H1 (cell line): ENCODE measurements at regions not wholly inside any gene's neighbourhood (a gene's known extent, or its start where the extent isn't known, plus 50 kb on each side); places are given as distances from the start of the nearest gene placed in this dataset.

Experiments
- MAFK ChIP-seq: IDR thresholded peaks from 2 replicates; pipeline ENCODE4 v1.6.1; 2012; ENCODE audit warnings: low read depth, mild to moderate bottlenecking, improper control_type of control experiment, low read length
- RXRA ChIP-seq: IDR thresholded peaks from 2 replicates; pipeline ENCODE4 v1.6.1; 2011; ENCODE audit warnings: low read depth, mild to moderate bottlenecking, low read length, moderate library complexity; ENCODE audit not compliant: insufficient read depth
- SIN3A ChIP-seq, 2 experiments: IDR thresholded peaks in 1 of 2; conservative IDR thresholded peaks in 1 of 2; 2 replicates each; pipeline ENCODE4 v1.6.1; 2011 to 2012; ENCODE audit warnings: low read length in 2 of 2, improper control_type of control experiment in 1 of 2, low read depth in 1 of 2, mild to moderate bottlenecking in 1 of 2
- SP1 ChIP-seq: IDR thresholded peaks from 2 replicates; pipeline ENCODE4 v1.6.1; 2011; ENCODE audit warnings: low read depth, low read length

DNA sequence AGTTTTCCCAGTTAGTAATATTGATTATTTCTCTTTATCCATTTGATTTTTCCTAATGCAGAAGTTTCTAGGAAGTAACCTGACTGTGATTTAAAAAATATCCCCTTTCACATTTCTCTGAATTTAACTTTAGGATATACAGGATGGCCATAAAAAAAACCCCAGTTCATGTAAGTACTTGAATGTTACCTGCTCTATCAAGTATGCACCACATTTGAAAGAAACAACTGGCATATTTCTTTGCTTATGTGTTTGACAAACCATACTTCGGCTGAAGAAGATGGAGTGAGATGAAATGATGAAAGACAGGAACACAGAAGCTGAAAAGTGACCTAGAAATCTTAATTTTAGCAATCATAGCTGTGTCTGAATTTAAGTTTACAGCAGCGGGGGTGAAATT lies 374.0 kb upstream of the NOX3 start:
- TF ChIP-seq RXRA (no peak), MAFK (no peak), SIN3A (conservative IDR thresholded peaks at IDR 0.05 in 1 of 2, IDR thresholded peaks at IDR 0.05 in 1 of 2; ENCODE audit: low read depth in 1 of 2, low read length in 2 of 2) (no peak), SP1 (no peak)
